Endodermal cell (in vitro differentiated cells): ENCODE measurements at regions not wholly inside any gene's neighbourhood (a gene's known extent, or its start where the extent isn't known, plus 50 kb on each side); places are given as distances from the start of the nearest gene placed in this dataset.

Source experiments
- DNase-seq: peaks from one replicate; pipeline ENCODE4 v3.0.0-alpha.2; 2017
- H3K27ac ChIP-seq: 2 replicates; pipeline ENCODE4 v1.5.1; 2013; ENCODE audit warnings: mild to moderate bottlenecking, low read depth, low read length, moderate library complexity
- H3K27me3 ChIP-seq: 2 replicates; pipeline ENCODE4 v1.6.1; 2013; ENCODE audit warnings: mild to moderate bottlenecking, low read length, moderate library complexity; ENCODE audit not compliant: insufficient read depth, control insufficient read depth, poor library complexity, severe bottlenecking
- H3K36me3 ChIP-seq: 2 replicates; pipeline ENCODE4 v1.7.0; 2013; ENCODE audit warnings: mild to moderate bottlenecking, low read length, moderate library complexity; ENCODE audit not compliant: control insufficient read depth, insufficient read depth
- H3K4me1 ChIP-seq: one replicate; pipeline ENCODE4 v1.7.0; 2013; ENCODE audit warnings: low read length; ENCODE audit not compliant: control insufficient read depth, insufficient read depth
- H3K4me3 ChIP-seq: 2 replicates; pipeline ENCODE4 v1.5.1; 2013; ENCODE audit warnings: mild to moderate bottlenecking, low read length, moderate library complexity
- H3K9ac ChIP-seq: 2 replicates; pipeline ENCODE4 v1.6.1; 2013; ENCODE audit warnings: mild to moderate bottlenecking, low read length, moderate library complexity; ENCODE audit not compliant: poor library complexity, severe bottlenecking; ENCODE audit errors: extremely low read depth
- H3K9me3 ChIP-seq: 2 replicates; pipeline ENCODE4 v1.6.1; 2013; ENCODE audit warnings: mild to moderate bottlenecking, low read length, moderate library complexity; ENCODE audit not compliant: control insufficient read depth
- H3K27ac Mint-ChIP-seq: 2 replicates; pipeline ENCODE4 v1.8.0; 2020; ENCODE audit warnings: mixed read lengths
- H3K27me3 Mint-ChIP-seq: 2 replicates; pipeline ENCODE4 v1.8.0; 2021; ENCODE audit warnings: mild to moderate bottlenecking, mixed read lengths; ENCODE audit not compliant: insufficient read depth
- H3K36me3 Mint-ChIP-seq: 2 replicates; pipeline ENCODE4 v1.8.0; 2020; ENCODE audit warnings: low read depth, mixed read lengths
- H3K4me1 Mint-ChIP-seq: 2 replicates; pipeline ENCODE4 v1.8.0; 2020; ENCODE audit warnings: mixed read lengths
- H3K4me3 Mint-ChIP-seq: 2 replicates; pipeline ENCODE4 v1.8.0; 2020; ENCODE audit warnings: mild to moderate bottlenecking, moderate library complexity, mixed read lengths
- H3K9me3 Mint-ChIP-seq: 2 replicates; pipeline ENCODE4 v1.8.0; 2020; ENCODE audit warnings: mild to moderate bottlenecking, mixed read lengths
- CTCF ChIP-seq: fragments of 200-600 bp; sonication (generic); conservative IDR thresholded peaks from 2 replicates; pipeline ENCODE4 v1.5.0; 2021; ENCODE audit warnings: antibody characterized with exemption, mild to moderate bottlenecking
- WGBS, 2 experiments: methylation state at CpG; one replicate each; pipeline versions ENCODE4 v1.1.5 to v1.1.7; 2013; ENCODE audit warnings: missing lambda C conversion rate in 2 of 2, mixed read lengths in 1 of 2; ENCODE audit not compliant: insufficient coverage in 1 of 2, insufficient read length in 1 of 2; 5-methylcytosine and 5-hydroxymethylcytosine counted together

- Histone ChIP-seq H3K36me3 (no peaks in the 10 kb centered on the region), H3K4me3 (no peak overlapping the region), H3K27me3 (no peaks in the 10 kb centered on the region), H3K9ac (no peak overlapping the region), H3K4me1 (peaks cover 10% of the 10 kb centered on the region), H3K9me3 (no peaks in the 10 kb centered on the region), H3K27ac (no peak overlapping the region)
- H3K4me1 Mint-ChIP-seq, result peaks cover 14% of the 10 kb centered on the region
- WGBS, 2 experiments, result 90 to 100% methylated on average over 1 to 3 of the region's 3 CpGs
- no peaks in the 10 kb centered on the region for H3K9me3 Mint-ChIP-seq
- peak overlapping the region; percentile 44 for H3K27ac Mint-ChIP-seq
- TF ChIP-seq CTCF, result no peak
- no peak overlapping the region for H3K4me3 Mint-ChIP-seq
- peaks cover 3% of the 10 kb centered on the region for H3K27me3 Mint-ChIP-seq
- H3K36me3 Mint-ChIP-seq, result no peaks in the 10 kb centered on the region
- DNase-seq, result peak; percentile 38
Observed at GRCh38 chr1:101290922-101291561, 54.2 kb downstream of the S1PR1 start.

GRCh38 chr1:101291562-101292380 is 55.0 kb downstream of the S1PR1 start:
- H3K4me3 ChIP-seq, result no peak overlapping the region
- no peaks in the 10 kb centered on the region for H3K36me3 ChIP-seq
- Mint-ChIP-seq H3K4me3 (no peak overlapping the region), H3K9me3 (no peaks in the 10 kb centered on the region), H3K4me1 (peaks cover 14% of the 10 kb centered on the region), H3K36me3 (no peaks in the 10 kb centered on the region), H3K27ac (no peak overlapping the region), H3K27me3 (peaks cover 5% of the 10 kb centered on the region)
- no peak overlapping the region for H3K27ac ChIP-seq
- H3K27me3 ChIP-seq, result no peaks in the 10 kb centered on the region
- TF ChIP-seq CTCF, result no peak
- 79 to 87% methylated on average over 4 of the region's 4 CpGs for WGBS, 2 experiments
- H3K9me3 ChIP-seq, result no peaks in the 10 kb centered on the region
- H3K9ac ChIP-seq, result no peak overlapping the region
- H3K4me1 ChIP-seq, result peaks cover 10% of the 10 kb centered on the region
- peak; percentile 33 for DNase-seq

- no peaks in the 10 kb centered on the region for H3K36me3 ChIP-seq
- Mint-ChIP-seq H3K4me1 (peaks cover 14% of the 10 kb centered on the region), H3K36me3 (no peaks in the 10 kb centered on the region), H3K9me3 (no peaks in the 10 kb centered on the region), H3K4me3 (no peak overlapping the region), H3K27me3 (peaks cover 7% of the 10 kb centered on the region), H3K27ac (no peak overlapping the region)
- no peak overlapping the region for H3K9ac ChIP-seq
- no peak for DNase-seq
- no peaks in the 10 kb centered on the region for H3K9me3 ChIP-seq
- peaks cover 10% of the 10 kb centered on the region for H3K4me1 ChIP-seq
- H3K4me3 ChIP-seq, result no peak overlapping the region
- no peaks in the 10 kb centered on the region for H3K27me3 ChIP-seq
- H3K27ac ChIP-seq, result no peak overlapping the region
- WGBS, 2 experiments, result 94 to 96% methylated on average over 4 of the region's 4 CpGs
- TF ChIP-seq CTCF, result no peak
Observed at GRCh38 chr1:101293461-101294051, 56.7 kb downstream of the S1PR1 start.
